Osteoblast (primary cell): ENCODE measurements at regions not wholly inside any gene's neighbourhood (a gene's known extent, or its start where the extent isn't known, plus 50 kb on each side); places are given as distances from the start of the nearest gene placed in this dataset.

Experiments used
- DNase-seq: peaks from one replicate; pipeline ENCODE4 v3.0.0; 2011; ENCODE audit warnings: low spot score, mixed read lengths; ENCODE audit not compliant: insufficient read length; ENCODE audit errors: missing footprints
- H2AFZ ChIP-seq: 2 replicates; pipeline ENCODE4 v1.6.0; 2011; ENCODE audit warnings: mild to moderate bottlenecking, low read length
- H3K27ac ChIP-seq: 2 replicates; pipeline ENCODE4 v1.5.1; 2011; ENCODE audit warnings: mild to moderate bottlenecking, low read depth, low read length, moderate library complexity
- H3K27me3 ChIP-seq: 2 replicates; pipeline ENCODE4 v1.6.0; 2012; ENCODE audit warnings: mild to moderate bottlenecking, control low read depth, inconsistent platforms, low read length, moderate library complexity; ENCODE audit not compliant: insufficient read depth
- H3K36me3 ChIP-seq: 2 replicates; pipeline ENCODE4 v1.5.1; 2011; ENCODE audit warnings: mild to moderate bottlenecking, low read length, control low read depth, moderate library complexity; ENCODE audit not compliant: insufficient read depth
- H3K4me1 ChIP-seq: 2 replicates; pipeline ENCODE4 v1.5.1; 2011; ENCODE audit warnings: mild to moderate bottlenecking, low read length, control low read depth, moderate library complexity; ENCODE audit not compliant: insufficient read depth
- H3K4me2 ChIP-seq: 2 replicates; pipeline ENCODE4 v1.6.0; 2011; ENCODE audit warnings: mild to moderate bottlenecking, low read length; ENCODE audit not compliant: insufficient read depth
- H3K4me3 ChIP-seq: fragments of 200-600 bp; sonication (generic); 3 replicates; pipeline ENCODE4 v1.5.1; 2012; ENCODE audit warnings: mild to moderate bottlenecking, low read length, inconsistent platforms; ENCODE audit not compliant: insufficient read depth
- H3K79me2 ChIP-seq: 2 replicates; pipeline ENCODE4 v1.6.0; 2012; ENCODE audit warnings: mild to moderate bottlenecking, low read length, control low read depth, inconsistent platforms; ENCODE audit not compliant: insufficient read depth
- H3K9me3 ChIP-seq: 2 replicates; pipeline ENCODE4 v1.5.1; 2011; ENCODE audit warnings: low read depth, low read length, control low read depth
- H4K20me1 ChIP-seq: 2 replicates; pipeline ENCODE4 v1.6.0; 2012; ENCODE audit warnings: mild to moderate bottlenecking, low read length, control low read depth; ENCODE audit not compliant: insufficient read depth
- TF ChIP-seq, protein P1 (sequence below): IDR thresholded peaks from 2 replicates; pipeline ENCODE4 v1.5.1; 2011; ENCODE audit warnings: mild to moderate bottlenecking, low read depth, low read length, moderate library complexity; ENCODE audit errors: extremely low read depth

DNA sequence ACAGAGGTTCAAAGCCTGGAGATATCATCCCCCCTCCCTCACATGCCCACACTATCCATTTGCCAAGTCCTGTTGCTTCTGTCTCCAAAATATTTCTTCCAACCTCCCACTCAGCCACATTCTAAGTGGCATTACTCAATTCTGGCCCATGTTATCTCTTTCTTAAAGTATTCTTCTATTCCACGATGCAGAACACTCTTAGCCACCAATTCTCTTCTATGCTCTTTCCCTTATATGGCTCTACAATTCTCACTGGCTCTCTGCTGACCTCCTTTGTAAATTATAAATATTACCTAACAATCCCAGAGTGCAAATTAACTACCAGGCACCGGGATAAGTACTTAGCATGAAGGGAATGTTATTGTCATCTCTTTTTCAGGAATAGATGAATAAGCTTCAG is 82.4 kb downstream of the KCNJ2 start:
- no peaks in the 10 kb centered on the region for H3K4me1 ChIP-seq
- H2AFZ ChIP-seq: no peak overlapping the region
- H3K9me3 ChIP-seq: no peaks in the 10 kb centered on the region
- H3K4me2 ChIP-seq: no peak overlapping the region
- no peaks in the 10 kb centered on the region for H3K36me3 ChIP-seq
- H3K4me3 ChIP-seq: no peak overlapping the region
- no peak for DNase-seq
- H4K20me1 ChIP-seq: no peaks in the 10 kb centered on the region
- H3K79me2 ChIP-seq: no peaks in the 10 kb centered on the region
- TF ChIP-seq, protein P1, sequence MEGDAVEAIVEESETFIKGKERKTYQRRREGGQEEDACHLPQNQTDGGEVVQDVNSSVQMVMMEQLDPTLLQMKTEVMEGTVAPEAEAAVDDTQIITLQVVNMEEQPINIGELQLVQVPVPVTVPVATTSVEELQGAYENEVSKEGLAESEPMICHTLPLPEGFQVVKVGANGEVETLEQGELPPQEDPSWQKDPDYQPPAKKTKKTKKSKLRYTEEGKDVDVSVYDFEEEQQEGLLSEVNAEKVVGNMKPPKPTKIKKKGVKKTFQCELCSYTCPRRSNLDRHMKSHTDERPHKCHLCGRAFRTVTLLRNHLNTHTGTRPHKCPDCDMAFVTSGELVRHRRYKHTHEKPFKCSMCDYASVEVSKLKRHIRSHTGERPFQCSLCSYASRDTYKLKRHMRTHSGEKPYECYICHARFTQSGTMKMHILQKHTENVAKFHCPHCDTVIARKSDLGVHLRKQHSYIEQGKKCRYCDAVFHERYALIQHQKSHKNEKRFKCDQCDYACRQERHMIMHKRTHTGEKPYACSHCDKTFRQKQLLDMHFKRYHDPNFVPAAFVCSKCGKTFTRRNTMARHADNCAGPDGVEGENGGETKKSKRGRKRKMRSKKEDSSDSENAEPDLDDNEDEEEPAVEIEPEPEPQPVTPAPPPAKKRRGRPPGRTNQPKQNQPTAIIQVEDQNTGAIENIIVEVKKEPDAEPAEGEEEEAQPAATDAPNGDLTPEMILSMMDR: no peak
- H3K27me3 ChIP-seq: no peaks in the 10 kb centered on the region
- no peak overlapping the region for H3K27ac ChIP-seq

DNA sequence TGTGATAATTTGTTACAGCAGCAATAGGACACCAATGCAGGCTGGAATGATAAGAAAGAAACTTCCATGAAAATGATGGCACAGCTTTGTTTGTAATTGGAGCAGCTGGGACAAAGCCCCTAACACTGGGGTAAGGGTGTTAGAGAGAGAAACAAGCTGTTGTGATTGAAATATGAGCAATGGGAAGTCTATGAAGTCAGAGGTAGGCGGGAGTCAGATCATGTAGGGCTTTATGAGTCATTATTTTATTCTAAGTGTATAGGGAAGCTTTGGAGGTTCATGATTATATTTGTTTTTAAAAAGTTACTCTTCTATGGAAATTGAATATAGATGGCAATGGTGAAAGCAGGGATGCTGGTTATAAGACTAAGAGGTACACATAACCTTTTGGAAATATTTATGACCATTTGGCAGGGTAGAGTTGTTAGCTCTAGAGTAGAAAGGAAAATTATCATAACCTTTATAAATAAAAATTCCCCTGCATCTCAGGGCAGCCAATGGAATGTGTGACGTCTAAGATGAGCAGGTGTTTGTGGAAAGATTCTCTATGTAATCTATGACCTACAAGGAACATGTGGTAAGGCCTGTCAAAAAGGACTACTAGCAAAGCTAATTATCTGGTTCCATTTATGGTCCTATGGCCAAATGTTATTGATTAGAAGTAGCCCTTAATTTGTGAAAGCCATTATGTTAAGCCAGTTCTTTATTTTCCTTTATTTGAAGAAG is 85.6 kb downstream of the KCNJ2 start:
- no peak for DNase-seq
- no peak overlapping the region for H3K27ac ChIP-seq

DNA sequence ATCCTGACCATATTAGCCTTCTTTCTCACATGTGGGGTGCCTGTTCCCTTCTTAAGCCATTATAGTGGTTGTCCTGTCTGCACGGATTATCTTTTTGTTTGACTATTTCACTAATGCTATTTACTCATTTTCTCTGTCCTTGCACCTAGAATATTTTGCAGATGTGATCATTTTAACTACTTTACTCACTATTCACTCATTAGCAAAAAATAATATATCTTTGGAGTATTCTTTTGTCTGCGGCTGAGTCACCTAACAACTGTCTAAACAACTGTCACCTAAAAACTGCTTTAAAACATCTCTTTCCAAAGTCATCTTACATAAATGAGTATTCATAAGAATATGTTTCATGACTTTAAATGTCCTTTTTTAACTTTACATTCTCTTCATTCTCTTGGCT is 87.4 kb downstream of the KCNJ2 start:
- no peak overlapping the region for H3K4me2 ChIP-seq
- no peak overlapping the region for H2AFZ ChIP-seq
- no peaks in the 10 kb centered on the region for H3K79me2 ChIP-seq
- H3K27ac ChIP-seq: no peak overlapping the region
- H3K4me1 ChIP-seq: no peaks in the 10 kb centered on the region
- H3K36me3 ChIP-seq: no peaks in the 10 kb centered on the region
- no peaks in the 10 kb centered on the region for H4K20me1 ChIP-seq
- no peak overlapping the region for H3K4me3 ChIP-seq
- no peaks in the 10 kb centered on the region for H3K27me3 ChIP-seq
- no peaks in the 10 kb centered on the region for H3K9me3 ChIP-seq
- DNase-seq: no peak
- TF ChIP-seq, protein P1: no peak

More for the DNA sequence above, 85.6 kb downstream of the KCNJ2 start:
- no peaks in the 10 kb centered on the region for H4K20me1 ChIP-seq
- no peaks in the 10 kb centered on the region for H3K79me2 ChIP-seq
- no peaks in the 10 kb centered on the region for H3K27me3 ChIP-seq
- no peaks in the 10 kb centered on the region for H3K36me3 ChIP-seq
- H2AFZ ChIP-seq: no peak overlapping the region
- H3K4me3 ChIP-seq: no peak overlapping the region
- H3K4me2 ChIP-seq: no peak overlapping the region
- H3K4me1 ChIP-seq: no peaks in the 10 kb centered on the region
- no peaks in the 10 kb centered on the region for H3K9me3 ChIP-seq
- TF ChIP-seq, protein P1: no peak

DNA sequence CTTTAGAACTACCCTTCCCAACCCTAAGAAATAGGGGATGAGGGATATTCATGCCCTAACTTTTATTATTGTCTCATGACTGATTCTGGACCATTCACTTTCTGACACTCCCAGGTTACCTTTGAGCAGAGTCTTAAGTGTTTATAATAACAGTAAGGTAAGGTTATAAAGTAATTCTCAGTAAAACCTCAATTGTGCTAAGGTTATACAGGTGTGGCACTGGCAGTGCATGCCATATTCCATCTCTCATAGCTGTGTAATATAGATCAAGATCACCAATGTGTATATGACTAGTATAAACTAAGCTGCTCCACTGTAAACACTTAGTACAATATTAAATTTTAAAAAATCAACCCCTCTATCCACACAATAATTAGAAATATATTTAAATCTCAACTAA is 89.1 kb downstream of the KCNJ2 start:
- Histone ChIP-seq H4K20me1 (no peaks in the 10 kb centered on the region), H2AFZ (no peak overlapping the region), H3K4me3 (no peak overlapping the region), H3K27ac (no peak overlapping the region), H3K36me3 (no peaks in the 10 kb centered on the region), H3K9me3 (no peaks in the 10 kb centered on the region), H3K79me2 (no peaks in the 10 kb centered on the region), H3K4me2 (no peak overlapping the region), H3K4me1 (no peaks in the 10 kb centered on the region), H3K27me3 (no peaks in the 10 kb centered on the region)
- TF ChIP-seq, protein P1: no peak
- DNase-seq: no peak
